ENCODE measurements at regions not wholly inside any gene's neighbourhood (a gene's known extent, or its start where the extent isn't known, plus 50 kb on each side); places are given as distances from the start of the nearest gene placed in this dataset.

- Histone ChIP-seq H3K4me3 (ENCODE audit: low read depth, low read length) (no peak overlapping the region), H3K36me3 (replicated peaks) (no peaks in the 10 kb centered on the region), H3K27me3 (replicated peaks) (no peaks in the 10 kb centered on the region), H3K27ac (no peak overlapping the region)
- DNase-seq = no peak
- in situ Hi-C loops (cut with HindIII; ENCODE audit: low pct_ligation_motif_present, low sequenced_read_pairs) = loop anchor here (10.0 kb wide), 1 partner anchor 157 kb away; no protein-coding TSS in a partner anchor
- TF ChIP-seq CTCF (IDR thresholded peaks at IDR 0.05; ENCODE audit: low read depth, low read length, missing control alignments) = no peak
Observed at GRCh38 chr10:132467464-132468149, 70.0 kb upstream of the INPP5A start.

- no peaks in the 10 kb centered on the region for H3K36me3 ChIP-seq (replicated peaks)
- no peak for TF ChIP-seq CTCF (IDR thresholded peaks at IDR 0.05; ENCODE audit: low read depth, low read length, missing control alignments)
- H3K27ac ChIP-seq = no peak overlapping the region
- H3K4me3 ChIP-seq (ENCODE audit: low read depth, low read length) = no peak overlapping the region
- H3K27me3 ChIP-seq (replicated peaks) = no peaks in the 10 kb centered on the region
- no peak for DNase-seq
- in situ Hi-C loops (cut with HindIII; ENCODE audit: low pct_ligation_motif_present, low sequenced_read_pairs) = loop anchor here (10.0 kb wide), 1 partner anchor 157 kb away; no protein-coding TSS in a partner anchor
Observed at GRCh38 chr10:132468216-132468615, 69.4 kb upstream of the INPP5A start.

- no peaks in the 10 kb centered on the region for H3K27me3 ChIP-seq (replicated peaks)
- TF ChIP-seq CTCF (IDR thresholded peaks at IDR 0.05; ENCODE audit: low read depth, low read length, missing control alignments) = no peak
- DNase-seq = no peak
- H3K27ac ChIP-seq = no peak overlapping the region
- H3K36me3 ChIP-seq (replicated peaks) = no peaks in the 10 kb centered on the region
- H3K4me3 ChIP-seq (ENCODE audit: low read depth, low read length) = no peak overlapping the region
- in situ Hi-C loops (cut with HindIII; ENCODE audit: low pct_ligation_motif_present, low sequenced_read_pairs) = loop anchor here (10.0 kb wide), 1 partner anchor 156 kb away; no protein-coding TSS in a partner anchor
Observed at GRCh38 chr10:132468651-132469050, 68.9 kb upstream of the INPP5A start.

- no peaks in the 10 kb centered on the region for H3K36me3 ChIP-seq (replicated peaks)
- in situ Hi-C loops (cut with HindIII; ENCODE audit: low pct_ligation_motif_present, low sequenced_read_pairs) = loop anchor here (10.0 kb wide), 1 partner anchor 155 kb away; no protein-coding TSS in a partner anchor
Observed at GRCh38 chr10:132469197-132469884, 68.2 kb upstream of the INPP5A start.

GRCh38 chr10:132470410-132471124 lies 67.0 kb upstream of the INPP5A start:
- TF ChIP-seq CTCF (IDR thresholded peaks at IDR 0.05; ENCODE audit: low read depth, low read length, missing control alignments) = no peak
- H3K36me3 ChIP-seq (replicated peaks) = no peaks in the 10 kb centered on the region
- no peak for DNase-seq
- H3K4me3 ChIP-seq (ENCODE audit: low read depth, low read length) = no peak overlapping the region
- in situ Hi-C loops (cut with HindIII; ENCODE audit: low pct_ligation_motif_present, low sequenced_read_pairs) = no loop called here
- no peaks in the 10 kb centered on the region for H3K27me3 ChIP-seq (replicated peaks)
- no peak overlapping the region for H3K27ac ChIP-seq

More at GRCh38 chr10:132469197-132469884, 68.2 kb upstream of the INPP5A start:
- Histone ChIP-seq H3K27me3 (replicated peaks) (no peaks in the 10 kb centered on the region), H3K27ac (no peak overlapping the region), H3K4me3 (ENCODE audit: low read depth, low read length) (no peak overlapping the region)
- no peak for TF ChIP-seq CTCF (IDR thresholded peaks at IDR 0.05; ENCODE audit: low read depth, low read length, missing control alignments)
- no peak for DNase-seq
